Breast epithelium (tissue), 4 donors: ENCODE measurements at regions not wholly inside any gene's neighbourhood (a gene's known extent, or its start where the extent isn't known, plus 50 kb on each side); places are given as distances from the start of the nearest gene placed in this dataset.

Source experiments
- DNase-seq, 2 donors: peaks; one replicate each; pipeline ENCODE4 v3.0.0-alpha.2; 2019; ENCODE audit warnings: low spot score in 2 of 2
- H3K27ac ChIP-seq, 2 donors: fragments of 200-600 bp; sonication (generic) in 1 of 2; one replicate each; pipeline ENCODE4 v1.5.1; 2016 to 2019; ENCODE audit warnings: mild to moderate bottlenecking in 1 of 2
- H3K27me3 ChIP-seq, 2 donors: fragments of 200-600 bp; sonication (generic) in 1 of 2; one replicate each; pipeline versions ENCODE4 v1.5.1 to v1.6.0; 2017 to 2019; ENCODE audit warnings: control low read depth in 1 of 2, mild to moderate bottlenecking in 1 of 2
- H3K36me3 ChIP-seq: fragments of 200-600 bp; one replicate; pipeline ENCODE4 v1.5.1; 2019
- H3K4me1 ChIP-seq, 2 donors: fragments of 200-600 bp; sonication (generic); one replicate each; pipeline ENCODE4 v1.5.1; 2016 to 2019; ENCODE audit warnings: control low read depth in 1 of 2
- H3K4me3 ChIP-seq, 3 donors: fragments of 200-600 bp; sonication (generic); 1 replicate in 2 of 3; 2 replicates in 1 of 3; pipeline ENCODE4 v1.5.1; 2016 to 2019; ENCODE audit warnings: mild to moderate bottlenecking in 3 of 3, moderate library complexity in 2 of 3
- H3K9me3 ChIP-seq, 2 donors: fragments of 200-600 bp; sonication (generic) in 1 of 2; one replicate each; pipeline ENCODE4 v1.5.1; 2016 to 2019; ENCODE audit warnings: control low read depth in 1 of 2
- POLR2A ChIP-seq: fragments of 450-650 bp; IDR thresholded peaks from one replicate; pipeline ENCODE4 v1.6.1; 2016; ENCODE audit warnings: antibody characterized with exemption, mild to moderate bottlenecking, moderate library complexity
- POLR2AphosphoS5 ChIP-seq, 3 donors: sonication (generic); formaldehyde crosslinking; IDR thresholded peaks; one replicate each; pipeline ENCODE4 v1.6.1; 2017; ENCODE audit warnings: antibody characterized with exemption in 3 of 3
- intact Hi-C: fragments of 100-400 bp; cut with DNase I; formaldehyde crosslinking; loops from one replicate; pipeline ENCODE4 v1.15.1; 2023; ENCODE audit warnings: low total_unique reads
- TF ChIP-seq, protein P1 (sequence below), 3 donors: fragments of 450-650 bp; IDR thresholded peaks; one replicate each; pipeline ENCODE4 v1.5.1; 2016 to 2017; ENCODE audit warnings: antibody characterized with exemption in 3 of 3, mild to moderate bottlenecking in 3 of 3, moderate library complexity in 3 of 3

DNA sequence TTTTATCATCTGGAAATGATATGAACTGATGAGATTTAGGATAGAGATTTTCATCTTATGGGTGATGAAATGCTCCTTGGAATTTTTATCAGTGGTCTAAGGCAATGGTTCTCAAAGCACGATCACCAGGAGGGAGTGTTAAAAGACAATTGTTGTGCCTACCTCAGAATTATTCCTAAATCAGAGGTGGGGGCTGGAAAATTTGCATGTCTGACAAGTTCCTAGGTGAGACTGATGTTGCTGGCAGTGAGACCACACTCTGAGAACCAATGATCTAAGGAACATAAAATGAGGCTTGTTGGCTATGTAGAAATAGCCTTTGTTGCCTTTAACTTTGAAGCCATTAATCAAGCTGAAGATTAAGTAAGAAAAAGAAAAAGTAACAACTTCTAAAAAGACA, 416.6 kb upstream of the AZI2 start:
- TF ChIP-seq, protein P1, sequence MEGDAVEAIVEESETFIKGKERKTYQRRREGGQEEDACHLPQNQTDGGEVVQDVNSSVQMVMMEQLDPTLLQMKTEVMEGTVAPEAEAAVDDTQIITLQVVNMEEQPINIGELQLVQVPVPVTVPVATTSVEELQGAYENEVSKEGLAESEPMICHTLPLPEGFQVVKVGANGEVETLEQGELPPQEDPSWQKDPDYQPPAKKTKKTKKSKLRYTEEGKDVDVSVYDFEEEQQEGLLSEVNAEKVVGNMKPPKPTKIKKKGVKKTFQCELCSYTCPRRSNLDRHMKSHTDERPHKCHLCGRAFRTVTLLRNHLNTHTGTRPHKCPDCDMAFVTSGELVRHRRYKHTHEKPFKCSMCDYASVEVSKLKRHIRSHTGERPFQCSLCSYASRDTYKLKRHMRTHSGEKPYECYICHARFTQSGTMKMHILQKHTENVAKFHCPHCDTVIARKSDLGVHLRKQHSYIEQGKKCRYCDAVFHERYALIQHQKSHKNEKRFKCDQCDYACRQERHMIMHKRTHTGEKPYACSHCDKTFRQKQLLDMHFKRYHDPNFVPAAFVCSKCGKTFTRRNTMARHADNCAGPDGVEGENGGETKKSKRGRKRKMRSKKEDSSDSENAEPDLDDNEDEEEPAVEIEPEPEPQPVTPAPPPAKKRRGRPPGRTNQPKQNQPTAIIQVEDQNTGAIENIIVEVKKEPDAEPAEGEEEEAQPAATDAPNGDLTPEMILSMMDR (IDR thresholded peaks at IDR 0.05), result no peak
- TF ChIP-seq POLR2AphosphoS5 (IDR thresholded peaks at IDR 0.05) (no peak), POLR2A (no peak)
- H3K27me3 ChIP-seq, result no peaks in the 10 kb centered on the region
- H3K4me1 ChIP-seq, result no peaks in the 10 kb centered on the region
- H3K9me3 ChIP-seq, result peaks cover 0 to 4% of the 10 kb centered on the region in 2 donors
- no peak overlapping the region for H3K27ac ChIP-seq
- intact Hi-C loops, result no loop called here
- DNase-seq, result no peak
- H3K36me3 ChIP-seq, result no peaks in the 10 kb centered on the region
- no peak overlapping the region for H3K4me3 ChIP-seq

DNA sequence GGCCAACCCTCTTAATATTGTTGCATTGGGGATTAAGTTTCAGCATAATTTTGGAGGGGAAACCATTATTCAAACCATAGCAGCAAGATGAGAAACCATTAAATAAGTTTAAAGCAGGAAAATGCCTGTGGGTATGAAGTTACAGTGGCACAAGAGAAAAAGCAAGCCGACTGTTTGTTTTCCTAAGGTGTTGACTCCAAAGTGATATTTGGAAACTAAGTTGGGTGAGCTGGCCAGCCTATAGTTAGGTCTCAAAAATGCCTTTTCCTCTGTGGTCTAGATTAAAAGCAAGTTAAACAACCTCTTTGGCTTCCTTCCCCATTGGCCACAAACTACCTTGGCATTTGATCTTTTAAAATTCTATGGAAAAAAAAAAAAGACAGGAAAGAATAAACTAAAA, 419.8 kb upstream of the AZI2 start:
- DNase-seq, result no peak
- Histone ChIP-seq H3K9me3 (peaks cover 16 to 28% of the 10 kb centered on the region in 2 donors), H3K4me3 (no peak overlapping the region), H3K4me1 (no peaks in the 10 kb centered on the region), H3K27ac (no peak overlapping the region), H3K27me3 (no peaks in the 10 kb centered on the region), H3K36me3 (no peaks in the 10 kb centered on the region)
- intact Hi-C loops, result no loop called here
- no peak for TF ChIP-seq POLR2A
- TF ChIP-seq POLR2AphosphoS5 (IDR thresholded peaks at IDR 0.05), result no peak
- TF ChIP-seq, protein P1 (IDR thresholded peaks at IDR 0.05), result no peak

DNA sequence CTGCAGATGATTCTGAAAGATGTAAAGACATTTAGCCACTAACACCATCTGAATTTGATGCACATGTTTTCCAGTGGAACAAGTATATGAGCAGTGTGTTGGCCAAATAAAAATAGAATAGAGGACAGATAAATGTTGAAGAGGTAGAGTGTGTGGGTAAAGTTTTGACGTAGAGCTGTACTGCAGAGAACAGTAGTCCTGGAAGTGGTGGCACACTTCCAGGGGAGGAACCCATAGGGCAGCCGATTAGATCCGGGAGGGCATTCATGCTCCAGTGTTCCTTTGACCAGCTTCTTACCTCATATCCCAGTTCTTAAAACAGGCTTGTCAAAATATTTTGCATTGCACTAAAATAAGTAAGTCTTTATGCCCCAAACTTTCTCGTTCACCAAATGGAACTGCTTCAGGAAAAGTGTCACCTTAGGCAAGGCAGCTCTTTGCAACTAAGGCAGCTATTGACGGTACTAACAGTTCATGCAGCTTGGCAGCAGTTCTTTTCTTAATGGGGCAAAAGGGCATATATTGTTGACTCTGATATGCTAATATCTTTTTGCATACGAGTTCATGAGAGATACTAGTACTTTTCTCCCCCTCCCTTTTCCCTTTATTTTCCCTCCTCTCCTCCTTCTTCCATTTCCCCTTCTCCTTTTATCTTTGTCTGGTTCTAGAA, 429.3 kb upstream of the AZI2 start:
- H3K4me3 ChIP-seq, result no peak overlapping the region
- H3K4me1 ChIP-seq, result no peaks in the 10 kb centered on the region
- intact Hi-C loops, result loop anchor here (5.0 kb wide), 1 partner anchor 849 kb away; no protein-coding TSS in a partner anchor

DNA sequence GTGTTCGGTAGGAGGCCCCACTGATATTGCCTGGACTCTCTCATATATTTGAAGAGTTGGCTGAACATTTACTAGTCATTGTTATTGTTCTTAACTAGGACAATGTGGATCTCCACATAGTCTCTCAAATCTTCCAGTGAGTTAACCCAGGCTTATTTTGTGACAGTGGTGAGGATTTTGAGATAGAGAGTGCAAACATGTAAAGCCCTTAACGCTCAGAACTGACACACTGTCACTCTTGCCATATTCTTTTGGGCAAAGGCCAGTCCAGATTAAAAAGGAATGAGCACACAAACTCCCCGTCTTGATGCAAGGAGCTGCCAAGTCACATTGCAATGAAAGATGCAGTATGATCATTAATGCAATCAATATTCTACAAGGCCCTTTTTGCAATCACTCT, 431.9 kb upstream of the AZI2 start:
- Histone ChIP-seq H3K27me3 (no peaks in the 10 kb centered on the region), H3K4me1 (no peaks in the 10 kb centered on the region), H3K27ac (no peak overlapping the region), H3K36me3 (no peaks in the 10 kb centered on the region), H3K4me3 (no peak overlapping the region), H3K9me3 (no peaks in the 10 kb centered on the region)
- intact Hi-C loops, result loop anchor here (5.0 kb wide), 1 partner anchor 1377 kb away; no protein-coding TSS in a partner anchor
- no peak for DNase-seq
- no peak for TF ChIP-seq POLR2A
- no peak for TF ChIP-seq POLR2AphosphoS5 (IDR thresholded peaks at IDR 0.05)
- TF ChIP-seq, protein P1 (IDR thresholded peaks at IDR 0.05), result no peak

More for the DNA sequence above, 429.3 kb upstream of the AZI2 start:
- Histone ChIP-seq H3K36me3 (no peaks in the 10 kb centered on the region), H3K27ac (no peak overlapping the region), H3K9me3 (peaks cover 0 to 7% of the 10 kb centered on the region in 2 donors), H3K27me3 (no peaks in the 10 kb centered on the region)
- DNase-seq, result no peak
- TF ChIP-seq POLR2AphosphoS5 (IDR thresholded peaks at IDR 0.05), result no peak
- TF ChIP-seq POLR2A, result no peak
- TF ChIP-seq, protein P1 (IDR thresholded peaks at IDR 0.05), result no peak

DNA sequence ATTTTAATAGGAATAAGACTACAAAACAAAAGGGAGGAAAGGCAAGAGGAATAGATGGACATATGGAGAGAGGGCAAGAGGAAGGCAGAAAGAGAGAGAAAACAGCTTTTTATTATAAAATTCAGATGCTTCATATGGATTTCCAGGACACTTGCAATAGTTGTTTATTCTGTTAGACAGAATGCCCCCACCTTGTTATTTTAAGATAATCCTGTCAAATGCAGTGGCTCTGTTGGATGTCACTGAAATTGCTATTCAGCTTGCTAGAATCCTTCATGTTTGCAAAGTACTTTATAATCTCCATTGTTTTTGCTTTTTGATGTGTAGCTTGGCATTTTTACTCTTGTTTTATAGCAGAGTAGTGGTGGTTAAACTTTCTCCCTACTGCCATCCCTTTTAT, 432.4 kb upstream of the AZI2 start:
- Histone ChIP-seq H3K27me3 (no peaks in the 10 kb centered on the region), H3K27ac (no peak overlapping the region), H3K36me3 (no peaks in the 10 kb centered on the region), H3K9me3 (no peaks in the 10 kb centered on the region), H3K4me3 (no peak overlapping the region), H3K4me1 (no peaks in the 10 kb centered on the region)
- DNase-seq, result no peak
- TF ChIP-seq POLR2AphosphoS5 (IDR thresholded peaks at IDR 0.05), result no peak
- TF ChIP-seq, protein P1 (IDR thresholded peaks at IDR 0.05), result no peak
- TF ChIP-seq POLR2A, result no peak
- intact Hi-C loops, result loop anchor here (5.0 kb wide), 1 partner anchor 1376 kb away; no protein-coding TSS in a partner anchor
